NCI-H226 (cell line): ENCODE measurements at regions not wholly inside any gene's neighbourhood (a gene's known extent, or its start where the extent isn't known, plus 50 kb on each side); places are given as distances from the start of the nearest gene placed in this dataset.
"Not testable (repeated sequence)": the region's sequence is repeated elsewhere in the genome, so short reads cannot be mapped to it uniquely, and the experiment has no call there.

Experiments
- DNase-seq: peaks from one replicate; pipeline ENCODE4 v3.0.0-alpha.2; 2015

DNA sequence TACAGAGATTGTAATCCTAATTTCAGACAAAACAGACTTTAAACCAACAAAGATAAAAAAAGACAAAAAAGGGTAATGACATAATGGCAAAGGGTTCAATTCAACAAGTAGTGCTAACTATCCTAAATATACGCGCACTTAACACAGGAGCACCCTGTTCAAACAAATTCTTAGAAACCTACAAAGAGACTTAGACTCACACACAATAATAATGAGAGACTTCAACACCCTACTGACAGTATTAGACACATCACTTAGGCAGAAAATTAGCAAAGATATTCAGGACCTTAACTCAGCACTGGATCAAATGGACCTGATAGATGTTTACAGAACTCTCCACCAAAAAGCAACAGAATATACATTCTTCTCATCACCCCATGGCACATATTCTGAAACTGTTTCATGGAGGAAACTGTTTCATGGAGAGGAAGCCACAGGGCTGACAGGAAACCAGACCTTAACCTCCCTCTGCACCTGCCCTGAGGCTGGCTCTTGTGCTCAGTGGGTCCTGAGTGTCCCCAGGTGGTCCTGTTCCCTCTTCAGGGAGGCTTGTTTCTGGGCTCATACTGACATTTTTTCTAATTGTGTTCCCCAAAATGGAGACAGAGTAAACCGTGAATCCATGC lies 54.7 kb downstream of the OR4M2 start:
- DNase-seq: not testable (repeated sequence)

DNA sequence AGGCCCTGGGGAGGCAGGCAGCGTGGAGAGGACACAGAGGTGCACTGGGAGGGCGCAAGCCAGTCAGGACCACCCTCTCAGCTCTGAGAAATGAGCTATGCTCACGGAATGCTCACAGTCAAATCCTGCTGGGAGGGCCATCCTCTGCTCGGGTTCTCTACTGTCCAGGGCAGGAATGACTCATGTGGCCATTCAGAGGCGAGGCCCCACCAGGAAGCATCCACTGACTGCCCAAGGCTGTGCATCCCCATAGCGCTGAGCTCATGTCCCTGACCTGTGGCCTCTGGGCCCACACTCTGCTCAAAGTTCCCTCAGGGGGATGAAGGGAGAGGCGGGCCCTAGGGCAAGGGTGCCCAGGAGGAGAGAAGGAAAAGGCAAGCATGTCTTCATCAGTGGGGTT lies 57.2 kb downstream of the OR4M2 start:
- not testable (repeated sequence) for DNase-seq

DNA sequence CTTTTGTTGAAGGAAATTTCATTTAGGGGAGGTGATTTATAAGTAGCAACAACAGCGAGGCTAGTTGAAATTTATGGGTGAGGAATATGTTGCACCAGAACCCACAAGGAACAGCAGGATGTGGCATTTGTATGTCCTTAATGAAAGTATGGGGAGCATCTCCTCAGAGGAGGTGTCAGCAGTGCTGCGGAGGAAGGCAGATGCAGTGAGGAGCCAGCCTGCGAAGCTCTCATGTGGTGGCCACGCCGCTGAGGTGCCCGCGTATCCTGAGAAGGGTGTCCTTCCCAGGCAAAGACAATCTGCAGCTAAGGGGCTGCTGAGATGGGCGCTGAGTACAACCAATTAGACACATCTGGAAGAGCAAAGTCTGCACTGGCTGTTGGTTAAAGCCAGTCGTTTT lies 60.8 kb downstream of the OR4M2 start:
- DNase-seq: not testable (repeated sequence)

- DNase-seq: not testable (repeated sequence)
Measured at GRCh38 chr15:22148109-22148508, 67.8 kb downstream of the OR4M2 start.

DNA sequence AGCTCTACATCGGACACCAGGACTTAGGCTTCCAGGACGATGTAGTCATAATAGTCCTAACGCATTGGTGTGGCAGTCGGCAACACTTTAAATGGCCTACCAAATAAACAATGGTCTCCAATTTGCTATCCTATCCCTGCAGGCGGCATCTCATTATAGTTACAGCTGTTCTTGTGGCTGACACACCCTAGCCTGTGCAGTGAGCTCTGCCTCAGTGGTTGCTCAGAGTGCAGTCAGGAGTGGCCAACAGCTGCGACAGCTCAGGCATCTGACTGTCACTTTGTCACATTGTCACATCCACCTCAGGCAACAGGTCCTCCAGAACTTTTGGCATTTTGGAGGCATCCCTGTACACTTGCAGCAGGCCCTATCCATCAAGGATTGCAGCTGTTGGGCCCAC lies 77.9 kb downstream of the OR4M2 start:
- not testable (repeated sequence) for DNase-seq

- not testable (repeated sequence) for DNase-seq
Measured at GRCh38 chr15:22160283-22160682, 80.0 kb downstream of the OR4M2 start.

DNA sequence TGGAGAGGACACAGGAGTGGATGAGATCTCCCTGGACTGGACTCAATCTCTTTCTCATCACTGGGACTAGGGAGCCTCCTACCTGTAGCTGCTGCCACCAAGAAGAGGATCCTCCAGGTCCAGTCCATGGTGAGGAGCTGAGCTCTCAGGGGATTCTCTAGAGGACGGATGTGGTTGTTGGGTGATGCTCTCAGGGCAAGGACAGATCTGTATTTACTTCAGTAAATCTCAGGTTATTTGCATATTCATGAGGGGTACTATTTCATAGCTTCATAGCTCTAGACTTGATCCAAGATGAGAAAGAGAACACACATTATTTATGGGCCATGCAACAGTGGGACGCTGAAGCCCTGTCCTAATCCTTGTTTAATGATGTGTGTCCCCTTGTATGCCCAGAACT lies 80.4 kb downstream of the OR4M2 start:
- DNase-seq: not testable (repeated sequence)

DNA sequence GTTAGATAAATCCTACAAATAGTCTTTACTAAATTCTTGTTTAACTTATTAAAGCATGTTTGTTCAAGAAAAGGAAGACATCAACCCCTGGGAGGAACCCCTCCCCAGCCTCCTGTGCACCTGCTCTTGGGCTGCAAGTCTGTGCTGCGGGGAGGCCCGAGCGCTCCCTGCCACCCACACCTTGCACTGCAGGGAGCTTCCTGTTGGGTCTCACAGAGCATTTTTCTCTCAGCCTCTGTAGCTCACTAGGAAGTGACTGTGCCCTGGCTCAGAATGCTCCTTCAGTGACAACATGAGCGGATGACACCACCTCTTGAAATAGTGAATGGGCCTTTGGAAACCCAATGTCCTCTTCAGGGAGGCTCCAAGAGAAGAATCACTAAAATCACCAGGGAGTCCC lies 81.1 kb downstream of the OR4M2 start:
- not testable (repeated sequence) for DNase-seq

DNA sequence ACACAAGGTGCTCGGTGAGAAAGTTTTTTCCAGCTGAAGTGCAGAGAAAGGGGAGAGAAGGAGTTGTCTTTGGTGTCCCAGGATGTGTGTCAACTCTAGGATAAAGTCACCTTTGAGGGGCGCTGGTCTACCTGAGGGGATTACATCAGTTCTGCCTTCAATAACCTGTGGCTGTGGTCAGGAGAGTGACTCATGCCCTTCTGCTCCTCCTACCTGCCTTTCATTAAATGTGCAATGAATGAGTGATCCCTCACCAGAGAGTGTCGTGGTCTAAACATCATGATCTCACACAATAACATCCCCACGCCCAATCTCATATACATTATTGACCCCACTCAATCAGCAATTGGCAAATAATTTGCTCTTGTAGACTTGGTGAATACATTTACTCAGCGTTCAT lies 83.4 kb downstream of the OR4M2 start:
- not testable (repeated sequence) for DNase-seq

DNA sequence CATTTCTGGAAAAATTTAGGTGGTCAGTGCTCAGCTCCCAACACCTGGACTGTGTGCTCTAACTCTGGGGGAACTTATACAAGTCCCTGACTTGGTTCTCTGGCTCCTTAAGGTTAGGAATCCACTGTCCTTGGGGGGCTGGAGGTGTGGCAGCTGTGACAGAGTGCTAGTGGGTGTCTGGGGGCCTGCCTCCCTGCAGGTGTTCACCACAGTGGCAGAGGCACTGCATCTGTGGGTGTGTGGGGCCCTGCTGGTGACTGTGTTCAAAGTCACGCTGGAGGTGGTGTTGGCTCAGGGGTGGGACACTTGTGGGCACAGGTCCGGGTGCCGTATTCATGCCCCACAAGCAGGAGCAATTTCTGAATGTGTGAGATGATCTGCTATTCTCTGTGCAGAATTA lies 87.2 kb downstream of the OR4M2 start:
- DNase-seq: not testable (repeated sequence)

DNA sequence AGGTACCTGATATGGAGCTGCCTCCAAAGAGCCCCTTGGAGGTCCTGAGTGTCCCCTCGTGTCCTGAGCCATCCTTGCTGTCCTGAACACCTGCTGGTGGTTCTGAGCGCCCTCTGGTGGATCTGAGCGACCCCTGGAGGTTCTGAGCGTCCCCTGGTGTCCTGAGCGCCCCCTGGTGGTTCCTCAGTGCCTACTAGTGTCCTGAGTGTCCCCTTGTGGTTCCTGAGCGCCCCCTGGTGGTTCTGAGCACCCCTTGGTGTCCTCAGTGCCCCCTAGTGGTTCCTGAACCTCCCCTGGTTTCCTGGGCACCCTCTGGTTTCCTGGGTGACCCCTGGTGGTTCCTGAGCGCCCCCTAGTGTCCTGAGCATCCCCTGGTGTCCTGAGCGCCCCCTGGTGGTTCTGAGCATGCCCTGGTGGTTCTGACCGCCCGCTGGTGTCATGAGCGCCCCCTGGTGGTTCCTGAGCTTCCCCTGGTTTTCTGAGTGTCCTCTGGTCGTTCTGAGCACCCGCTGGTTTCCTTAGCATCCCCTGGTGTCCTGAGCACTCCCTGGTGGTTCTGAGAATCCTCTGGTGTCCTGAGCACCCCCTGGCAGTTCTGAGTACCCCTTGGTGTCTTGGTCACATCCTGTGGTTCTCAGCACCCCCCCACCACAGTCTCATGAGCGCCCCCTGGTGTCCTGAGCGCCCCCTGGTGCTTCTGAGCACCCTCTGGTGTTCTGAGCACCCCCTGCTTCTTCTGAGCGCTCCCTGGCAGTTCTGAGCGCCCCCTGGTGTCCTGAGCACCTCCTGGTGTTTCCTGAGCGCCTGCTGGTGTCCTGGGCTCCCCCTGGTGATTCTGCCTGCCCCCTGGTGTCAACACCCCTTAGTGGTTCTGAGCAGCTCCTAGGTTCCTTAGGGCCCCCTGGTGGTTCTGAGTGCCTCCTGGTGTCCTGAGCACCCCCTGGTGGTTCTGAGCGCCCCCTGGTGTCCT lies 93.0 kb downstream of the OR4M2 start:
- not testable (repeated sequence) for DNase-seq

DNA sequence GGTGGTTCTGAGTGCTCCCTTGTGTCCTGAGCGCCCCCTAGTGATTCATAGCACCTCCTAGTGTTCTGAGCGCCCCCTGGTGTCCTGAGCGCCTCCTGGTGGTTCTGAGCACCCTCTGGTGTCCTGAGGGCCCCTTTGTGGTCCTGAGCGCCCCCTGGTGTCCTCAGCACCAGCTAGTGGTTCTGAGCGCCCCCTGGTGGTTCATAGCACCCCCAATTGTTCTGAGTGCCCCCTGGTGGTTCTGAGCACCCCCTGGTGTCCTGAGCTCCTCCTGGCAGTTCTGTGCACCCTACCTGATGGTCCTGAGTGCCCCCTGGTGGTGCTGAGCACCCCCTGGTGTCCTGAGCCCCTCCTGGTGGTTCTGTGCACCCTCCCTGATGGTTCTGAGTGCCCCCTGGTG lies 93.8 kb downstream of the OR4M2 start:
- not testable (repeated sequence) for DNase-seq

DNA sequence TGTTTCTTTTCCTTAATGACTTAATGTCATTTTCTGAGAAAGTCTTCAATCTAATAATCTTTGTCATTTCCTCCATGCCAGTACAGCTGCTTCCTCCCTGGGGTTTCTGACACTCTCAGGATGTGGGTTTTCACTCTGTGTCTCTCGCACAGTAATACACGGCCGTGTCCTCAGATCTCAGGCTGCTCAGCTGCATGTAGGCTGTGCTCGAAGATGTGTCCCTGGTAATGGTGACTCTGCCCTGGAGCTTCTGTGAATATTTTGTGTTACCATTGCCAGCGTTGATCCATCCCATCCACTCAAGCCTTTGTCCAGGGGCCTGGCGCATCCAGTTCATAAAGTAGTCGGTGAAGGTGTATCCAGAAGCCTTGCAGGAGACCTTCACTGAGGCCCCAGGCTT lies 97.6 kb downstream of the OR4M2 start:
- not testable (repeated sequence) for DNase-seq

GRCh38 chr15:22178438-22178837 lies 98.1 kb downstream of the OR4M2 start:
- DNase-seq: not testable (repeated sequence)

DNA sequence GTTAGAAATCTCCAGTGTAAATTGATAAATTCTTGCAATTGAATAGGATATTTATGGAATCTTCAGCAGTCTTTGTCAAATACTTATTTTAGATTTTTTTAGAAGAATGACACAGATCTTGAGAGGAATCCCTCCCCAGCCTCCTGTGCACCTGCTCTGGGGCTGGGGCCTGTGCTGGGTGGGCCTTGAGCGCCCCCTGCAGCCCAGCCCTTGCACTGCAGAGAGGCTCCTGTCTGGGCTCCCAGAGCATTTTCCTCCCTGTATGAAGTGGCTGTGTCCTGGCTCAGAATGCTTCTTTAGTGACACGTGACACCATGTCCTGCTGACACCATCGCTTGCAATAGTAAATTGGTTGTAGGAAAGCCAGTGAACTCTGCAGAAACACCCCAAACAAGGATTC lies 98.7 kb downstream of the OR4M2 start:
- not testable (repeated sequence) for DNase-seq

DNA sequence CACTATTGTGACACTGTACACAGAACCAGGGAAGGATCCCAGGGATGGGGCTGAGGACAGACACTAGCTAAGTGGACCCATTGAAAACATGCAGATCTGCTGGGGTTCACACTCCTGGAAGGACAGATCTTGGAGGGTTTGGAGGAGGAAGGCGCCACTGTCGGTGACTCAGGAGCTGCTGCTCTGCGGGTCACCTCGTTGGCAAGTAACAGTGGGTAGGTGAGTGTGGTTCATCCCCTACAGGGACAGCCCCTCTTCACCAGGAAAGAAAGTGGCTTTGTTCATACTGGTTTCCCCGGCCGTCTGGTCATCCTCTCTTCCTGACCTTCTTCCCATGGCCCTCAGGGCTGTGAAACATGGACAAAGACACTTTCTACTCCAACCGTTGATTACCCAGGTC lies 100.3 kb downstream of the OR4M2 start:
- DNase-seq: not testable (repeated sequence)

DNA sequence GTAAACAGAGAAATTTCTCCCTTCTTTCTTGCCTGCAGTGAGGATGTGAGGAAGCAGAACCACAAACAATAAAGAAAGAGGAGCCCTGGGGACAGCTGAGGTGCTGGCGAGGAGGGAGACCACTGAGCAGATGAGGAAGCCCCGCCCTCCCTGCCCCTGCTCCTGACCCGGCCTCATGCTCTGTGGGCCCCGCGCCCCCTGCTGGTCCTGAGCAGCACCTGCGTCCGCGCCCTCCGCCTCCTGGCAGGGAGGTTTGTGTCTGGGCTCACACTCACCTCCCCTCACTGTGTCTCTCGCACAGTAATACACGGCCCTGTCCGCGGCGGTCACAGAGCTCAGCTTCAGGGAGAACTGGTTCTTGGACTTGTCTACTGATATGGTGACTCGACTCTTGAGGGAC lies 104.4 kb downstream of the OR4M2 start:
- DNase-seq: not testable (repeated sequence)

GRCh38 chr15:22186846-22187532 lies 106.7 kb downstream of the OR4M2 start:
- not testable (repeated sequence) for DNase-seq

GRCh38 chr15:22191818-22192217 lies 111.5 kb downstream of the OR4M2 start:
- DNase-seq: not testable (repeated sequence)

DNA sequence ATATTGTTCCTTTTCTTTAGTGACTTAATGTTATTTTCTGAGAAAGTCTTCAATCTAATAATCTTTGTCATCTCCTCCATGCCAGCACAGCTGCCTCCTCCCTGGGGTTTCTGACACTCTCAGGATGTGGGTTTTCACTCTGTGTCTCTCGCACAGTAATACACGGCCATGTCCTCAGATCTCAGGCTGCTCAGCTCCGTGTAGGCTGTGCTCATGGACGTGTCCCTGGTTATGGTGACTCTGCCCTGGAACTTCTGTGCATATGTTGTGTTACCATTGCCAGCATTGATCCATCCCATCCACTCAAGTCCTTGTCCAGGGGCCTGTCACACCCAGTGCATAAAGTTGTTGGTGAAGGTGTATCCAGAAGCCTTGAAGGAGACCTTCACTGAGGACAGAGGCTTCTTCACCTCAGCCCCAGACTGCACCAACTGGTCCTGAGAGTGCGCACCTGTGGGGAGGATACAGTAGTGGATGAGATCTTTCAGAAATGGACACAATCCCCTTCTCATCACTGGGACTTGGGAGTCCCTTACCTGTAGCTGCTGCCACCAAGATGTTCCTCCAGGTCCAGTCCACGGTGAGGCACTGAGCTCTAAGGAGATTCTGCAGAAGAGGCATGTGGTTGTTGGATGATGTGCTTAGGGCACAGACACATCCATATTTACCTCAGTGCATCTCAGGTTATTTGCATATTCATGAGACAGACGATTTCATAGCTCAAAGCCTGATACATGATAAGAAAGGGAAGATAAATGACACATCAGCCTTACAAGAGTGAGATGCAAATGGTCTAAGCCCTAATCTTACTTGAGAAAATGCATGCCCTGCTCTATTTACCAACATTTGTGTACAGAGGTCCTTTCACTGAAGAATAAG lies 114.7 kb downstream of the OR4M2 start:
- DNase-seq: not testable (repeated sequence)

GRCh38 chr15:22196423-22196822 lies 116.1 kb downstream of the OR4M2 start:
- DNase-seq: not testable (repeated sequence)

DNA sequence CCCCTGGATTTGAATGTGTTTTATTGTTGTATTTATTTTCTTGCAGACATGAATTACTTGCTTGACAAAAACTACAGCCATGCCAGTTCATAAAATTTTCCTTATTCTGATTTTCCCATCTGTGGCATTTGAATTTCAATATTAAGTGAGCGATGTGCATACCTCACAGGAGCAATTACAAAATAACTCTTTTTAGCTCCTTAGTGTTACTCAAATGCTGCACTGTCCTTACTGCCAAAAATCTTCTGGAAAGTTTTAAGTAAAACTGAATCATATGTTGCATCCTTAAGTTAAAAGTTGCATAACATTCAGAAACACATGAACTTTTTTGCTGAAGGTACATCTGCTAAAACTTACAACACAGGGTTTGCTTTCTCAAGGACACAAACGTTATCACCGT lies 120.1 kb downstream of the OR4M2 start:
- not testable (repeated sequence) for DNase-seq
